Pons (tissue), 1 donor: ENCODE measurements at regions not wholly inside any gene's neighbourhood (a gene's known extent, or its start where the extent isn't known, plus 50 kb on each side); places are given as distances from the start of the nearest gene placed in this dataset.
"Not testable (repeated sequence)": the region's sequence is repeated elsewhere in the genome, so short reads cannot be mapped to it uniquely, and the experiment has no call there.

Source experiments
- DNase-seq: peaks from one replicate; pipeline ENCODE4 v3.0.0-alpha.2; 2016; ENCODE audit warnings: low spot score

GRCh38 chr2:105537466-105537865 is 138.6 kb upstream of the FHL2 start:
- no peak for DNase-seq

GRCh38 chr2:105536175-105536574 is 137.3 kb upstream of the FHL2 start:
- no peak for DNase-seq

- not testable (repeated sequence) for DNase-seq
Observed at GRCh38 chr2:105529258-105529657, 130.4 kb upstream of the FHL2 start.

GRCh38 chr2:105526000-105526925 is 127.4 kb upstream of the FHL2 start:
- no peak for DNase-seq

GRCh38 chr2:105525201-105525600 is 126.3 kb upstream of the FHL2 start:
- no peak for DNase-seq

GRCh38 chr2:105522645-105523044 is 123.8 kb upstream of the FHL2 start:
- DNase-seq = no peak

GRCh38 chr2:105521616-105522015 is 122.8 kb upstream of the FHL2 start:
- DNase-seq = no peak

GRCh38 chr2:105521176-105521575 is 122.3 kb upstream of the FHL2 start:
- peak; percentile 42 for DNase-seq

GRCh38 chr2:105519516-105519915 is 120.7 kb upstream of the FHL2 start:
- DNase-seq = no peak

- no peak for DNase-seq
Observed at GRCh38 chr2:105518897-105519296, 120.0 kb upstream of the FHL2 start.

- DNase-seq = peak; percentile 11
Observed at GRCh38 chr2:105517814-105518705, 119.2 kb upstream of the FHL2 start.

GRCh38 chr2:105515581-105516415 is 116.9 kb upstream of the FHL2 start:
- peak; percentile 38 for DNase-seq

- no peak for DNase-seq
Observed at GRCh38 chr2:105514576-105514975, 115.7 kb upstream of the FHL2 start.

- DNase-seq = no peak
Observed at GRCh38 chr2:105510761-105511528, 112.1 kb upstream of the FHL2 start.

- DNase-seq = no peak
Observed at GRCh38 chr2:105509269-105510086, 110.6 kb upstream of the FHL2 start.

GRCh38 chr2:105506860-105507259 is 108.0 kb upstream of the FHL2 start:
- not testable (repeated sequence) for DNase-seq

GRCh38 chr2:105504459-105504858 is 105.6 kb upstream of the FHL2 start:
- DNase-seq = no peak

GRCh38 chr2:105502625-105503334 is 103.9 kb upstream of the FHL2 start:
- no peak for DNase-seq

GRCh38 chr2:105498281-105498846 is 99.5 kb upstream of the FHL2 start:
- no peak for DNase-seq
